ENCODE measurements at regions not wholly inside any gene's neighbourhood (a gene's known extent, or its start where the extent isn't known, plus 50 kb on each side); places are given as distances from the start of the nearest gene placed in this dataset.

DNA sequence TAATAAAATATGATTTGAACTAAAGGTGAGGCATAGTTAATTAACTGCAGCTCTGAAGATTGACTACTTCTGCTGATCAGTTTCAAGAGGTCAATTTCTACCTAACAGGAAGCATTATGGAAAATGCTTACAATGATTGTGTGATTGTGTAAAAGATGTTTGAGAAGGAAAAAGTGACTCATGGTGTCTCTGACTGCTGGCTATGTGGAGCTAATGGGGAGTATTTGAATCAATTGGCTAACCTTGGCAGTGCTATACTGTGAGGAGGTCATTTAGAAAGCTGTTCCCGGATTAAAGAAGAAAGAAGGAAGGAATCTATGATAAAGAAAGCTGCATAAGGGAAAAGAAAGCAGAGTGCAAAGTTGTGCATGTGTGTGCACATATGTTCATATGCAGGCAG, 376.5 kb downstream of the ADGRL2 start:
- Histone ChIP-seq H4K20me1 (ENCODE audit: low read depth) (no peaks in the 10 kb centered on the region), H3K36me3 (no peaks in the 10 kb centered on the region), H3K27ac (no peak overlapping the region), H3K4me2 (no peak overlapping the region), H3K79me2 (ENCODE audit: low read depth) (no peaks in the 10 kb centered on the region), H3K4me3 (no peak overlapping the region), H2AFZ (replicated peaks) (no peak overlapping the region), H3K9ac (no peak overlapping the region), H3K27me3 (no peaks in the 10 kb centered on the region), H3F3A (ENCODE audit: low read depth) (no peaks in the 10 kb centered on the region), H3K4me1 (no peaks in the 10 kb centered on the region), H3K9me3 (ENCODE audit: low read depth) (no peaks in the 10 kb centered on the region)
- Mint-ChIP-seq H3K4me1 (peaks cover 4% of the 10 kb centered on the region), H3K4me3 (no peak overlapping the region), H3K27ac (no peak overlapping the region), H3K27me3 (ENCODE audit: insufficient read depth, low read depth) (no peaks in the 10 kb centered on the region), H3K9me3 (peaks cover 4% of the 10 kb centered on the region), H3K36me3 (no peaks in the 10 kb centered on the region)
- TF ChIP-seq EZH2phosphoT487 (IDR thresholded peaks at IDR 0.05) (no peak), EZH2 (IDR thresholded peaks at IDR 0.05) (no peak)
- TF ChIP-seq, protein P1, sequence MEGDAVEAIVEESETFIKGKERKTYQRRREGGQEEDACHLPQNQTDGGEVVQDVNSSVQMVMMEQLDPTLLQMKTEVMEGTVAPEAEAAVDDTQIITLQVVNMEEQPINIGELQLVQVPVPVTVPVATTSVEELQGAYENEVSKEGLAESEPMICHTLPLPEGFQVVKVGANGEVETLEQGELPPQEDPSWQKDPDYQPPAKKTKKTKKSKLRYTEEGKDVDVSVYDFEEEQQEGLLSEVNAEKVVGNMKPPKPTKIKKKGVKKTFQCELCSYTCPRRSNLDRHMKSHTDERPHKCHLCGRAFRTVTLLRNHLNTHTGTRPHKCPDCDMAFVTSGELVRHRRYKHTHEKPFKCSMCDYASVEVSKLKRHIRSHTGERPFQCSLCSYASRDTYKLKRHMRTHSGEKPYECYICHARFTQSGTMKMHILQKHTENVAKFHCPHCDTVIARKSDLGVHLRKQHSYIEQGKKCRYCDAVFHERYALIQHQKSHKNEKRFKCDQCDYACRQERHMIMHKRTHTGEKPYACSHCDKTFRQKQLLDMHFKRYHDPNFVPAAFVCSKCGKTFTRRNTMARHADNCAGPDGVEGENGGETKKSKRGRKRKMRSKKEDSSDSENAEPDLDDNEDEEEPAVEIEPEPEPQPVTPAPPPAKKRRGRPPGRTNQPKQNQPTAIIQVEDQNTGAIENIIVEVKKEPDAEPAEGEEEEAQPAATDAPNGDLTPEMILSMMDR (IDR thresholded peaks at IDR 0.05), result no peak
- no peak for DNase-seq (ENCODE audit: low spot score)

- TF ChIP-seq, protein P1 (IDR thresholded peaks at IDR 0.05), result no peak
- TF ChIP-seq EZH2phosphoT487 (IDR thresholded peaks at IDR 0.05), result no peak
- TF ChIP-seq EZH2 (IDR thresholded peaks at IDR 0.05), result no peak
- H3K4me1 Mint-ChIP-seq, result no peaks in the 10 kb centered on the region
- Histone ChIP-seq H2AFZ (replicated peaks) (no peak overlapping the region), H3K4me2 (no peak overlapping the region), H3K27me3 (no peaks in the 10 kb centered on the region), H3K36me3 (no peaks in the 10 kb centered on the region), H3K79me2 (ENCODE audit: low read depth) (no peaks in the 10 kb centered on the region), H3K4me3 (no peak overlapping the region), H4K20me1 (ENCODE audit: low read depth) (no peaks in the 10 kb centered on the region), H3F3A (ENCODE audit: low read depth) (no peaks in the 10 kb centered on the region), H3K4me1 (no peaks in the 10 kb centered on the region), H3K9me3 (ENCODE audit: low read depth) (no peaks in the 10 kb centered on the region), H3K9ac (no peak overlapping the region), H3K27ac (no peak overlapping the region)
- peaks cover 4% of the 10 kb centered on the region for H3K9me3 Mint-ChIP-seq
- H3K27ac Mint-ChIP-seq, result no peak overlapping the region
- H3K27me3 Mint-ChIP-seq (ENCODE audit: insufficient read depth, low read depth), result no peaks in the 10 kb centered on the region
- no peak for DNase-seq (ENCODE audit: low spot score)
- H3K4me3 Mint-ChIP-seq, result no peak overlapping the region
- no peaks in the 10 kb centered on the region for H3K36me3 Mint-ChIP-seq
Observed at GRCh38 chr1:82171955-82172354, 371.2 kb downstream of the ADGRL2 start.

GRCh38 chr1:82168482-82168881, 367.7 kb downstream of the ADGRL2 start:
- Histone ChIP-seq H4K20me1 (ENCODE audit: low read depth) (no peaks in the 10 kb centered on the region), H3K79me2 (ENCODE audit: low read depth) (no peaks in the 10 kb centered on the region), H3K27ac (no peak overlapping the region), H3K9me3 (ENCODE audit: low read depth) (no peaks in the 10 kb centered on the region), H2AFZ (replicated peaks) (no peak overlapping the region), H3K4me3 (no peak overlapping the region), H3K9ac (no peak overlapping the region), H3K4me1 (no peaks in the 10 kb centered on the region), H3K4me2 (no peak overlapping the region), H3K27me3 (no peaks in the 10 kb centered on the region), H3K36me3 (no peaks in the 10 kb centered on the region), H3F3A (ENCODE audit: low read depth) (no peaks in the 10 kb centered on the region)
- no peak for DNase-seq (ENCODE audit: low spot score)
- H3K4me1 Mint-ChIP-seq, result no peaks in the 10 kb centered on the region
- no peaks in the 10 kb centered on the region for H3K27me3 Mint-ChIP-seq (ENCODE audit: insufficient read depth, low read depth)
- no peak for TF ChIP-seq EZH2 (IDR thresholded peaks at IDR 0.05)
- no peak for TF ChIP-seq EZH2phosphoT487 (IDR thresholded peaks at IDR 0.05)
- TF ChIP-seq, protein P1 (IDR thresholded peaks at IDR 0.05), result no peak
- H3K9me3 Mint-ChIP-seq, result peaks cover 4% of the 10 kb centered on the region
- H3K4me3 Mint-ChIP-seq, result no peak overlapping the region
- no peaks in the 10 kb centered on the region for H3K36me3 Mint-ChIP-seq
- H3K27ac Mint-ChIP-seq, result no peak overlapping the region
